SK-N-MC (cell line): ENCODE measurements at regions not wholly inside any gene's neighbourhood (a gene's known extent, or its start where the extent isn't known, plus 50 kb on each side); places are given as distances from the start of the nearest gene placed in this dataset.

Experiments used
- EZH2 ChIP-seq: fragments of 200-600 bp; sonication (generic); IDR thresholded peaks from one replicate; pipeline ENCODE4 v1.6.1; 2017; ENCODE audit warnings: antibody characterized with exemption
- FOXP2 ChIP-seq: optimal IDR thresholded peaks from 2 replicates; pipeline ENCODE3; 2011; ENCODE audit warnings: mild to moderate bottlenecking, moderate library complexity; ENCODE audit not compliant: insufficient read depth; ENCODE audit errors: extremely low read length, control extremely low read depth
- POLR2AphosphoS5 ChIP-seq: IDR thresholded peaks from 2 replicates; pipeline ENCODE4 v1.6.1; 2012; ENCODE audit warnings: mild to moderate bottlenecking, low read depth, low read length, borderline replicate concordance

- TF ChIP-seq EZH2 (no peak), POLR2AphosphoS5 (no peak), FOXP2 (no peak)
These were observed 135.8 kb upstream of the CA10 start for GRCh38 chr17:52294301-52294700.
